GM18870 (cell line): ENCODE measurements at regions not wholly inside any gene's neighbourhood (a gene's known extent, or its start where the extent isn't known, plus 50 kb on each side); places are given as distances from the start of the nearest gene placed in this dataset.
"Not testable (repeated sequence)": the region's sequence is repeated elsewhere in the genome, so short reads cannot be mapped to it uniquely, and the experiment has no call there.

Experiments used
- ATAC-seq: cut with Tn5 transposase; IDR thresholded peaks from one replicate; pipeline ENCODE4 v1.9.1; 2021; ENCODE audit warnings: moderate library complexity; ENCODE audit not compliant: unreplicated experiment

GRCh38 chr1:181191494-181192040 is 103.1 kb downstream of the IER5 start:
- ATAC-seq: no peak

- no peak for ATAC-seq
These were observed 103.8 kb downstream of the IER5 start for GRCh38 chr1:181192316-181192715.

DNA sequence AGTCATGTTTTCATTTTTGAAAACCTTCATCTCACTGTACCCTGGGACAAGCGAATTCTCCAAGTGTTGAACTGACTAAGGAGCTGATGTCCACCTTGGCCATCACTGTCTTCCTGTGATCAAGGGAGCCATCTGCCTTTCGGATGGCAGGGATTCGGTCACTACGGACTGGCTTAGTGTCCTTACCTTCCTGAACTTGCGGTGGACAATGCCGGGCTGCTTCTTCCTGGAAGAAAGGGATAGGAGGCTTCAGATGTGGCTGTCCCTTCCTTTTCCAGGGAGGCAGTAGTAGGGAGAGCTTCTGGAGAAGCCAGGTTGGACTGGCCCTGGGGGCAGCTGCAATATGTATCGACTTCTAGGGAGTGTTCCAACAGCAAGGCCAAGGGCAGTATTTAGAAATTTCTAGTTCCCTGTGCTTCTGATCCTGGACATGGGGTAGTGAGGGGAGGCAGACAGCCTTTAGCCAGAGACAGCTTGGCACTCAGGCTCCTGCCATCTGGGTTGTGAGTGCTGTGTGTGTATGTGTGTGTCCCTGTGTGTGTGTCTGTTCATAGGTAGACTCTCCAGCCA is 114.6 kb downstream of the IER5 start:
- ATAC-seq: no peak

DNA sequence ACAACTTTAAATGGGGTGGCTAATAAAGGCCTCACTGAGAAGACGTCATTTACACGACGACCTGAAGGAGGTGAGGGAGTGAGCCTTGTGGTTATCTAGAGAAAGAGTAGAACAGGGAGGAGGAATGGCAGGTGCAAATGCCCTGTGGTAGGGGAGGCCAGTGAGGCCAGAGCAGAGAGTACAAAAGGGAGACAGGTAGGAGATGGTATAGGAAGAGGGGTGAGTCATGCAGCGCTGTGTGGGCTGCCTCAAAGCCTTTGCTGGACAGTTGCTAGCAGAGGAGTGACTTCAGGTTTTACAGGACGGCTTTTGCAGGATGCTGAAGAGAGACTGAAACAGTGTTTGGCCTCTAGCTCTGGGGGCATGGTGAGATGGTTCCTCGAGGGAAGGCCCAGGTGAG is 116.0 kb downstream of the IER5 start:
- no peak for ATAC-seq

DNA sequence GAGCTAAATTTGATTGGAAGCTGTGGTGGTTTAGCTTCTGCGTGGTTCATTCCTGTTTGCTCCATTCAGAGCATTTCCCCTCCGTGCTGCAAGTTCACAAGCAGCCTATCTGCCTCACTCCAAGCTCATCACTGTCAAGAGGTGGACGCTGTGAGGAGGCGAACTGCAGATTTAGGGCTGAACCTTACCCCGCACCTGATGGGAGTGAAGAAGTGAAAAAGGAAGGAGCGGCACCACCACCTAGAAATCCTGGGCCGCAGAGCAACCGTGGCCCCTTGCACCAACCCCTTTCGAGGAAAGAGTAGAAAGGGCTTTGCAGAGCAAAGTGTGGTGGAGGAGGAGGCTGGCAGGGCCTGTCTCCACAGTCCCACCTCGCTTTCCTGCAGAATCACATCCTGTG is 117.4 kb downstream of the IER5 start:
- ATAC-seq: no peak

- ATAC-seq: no peak
These were observed 118.0 kb downstream of the IER5 start for GRCh38 chr1:181206513-181206912.

DNA sequence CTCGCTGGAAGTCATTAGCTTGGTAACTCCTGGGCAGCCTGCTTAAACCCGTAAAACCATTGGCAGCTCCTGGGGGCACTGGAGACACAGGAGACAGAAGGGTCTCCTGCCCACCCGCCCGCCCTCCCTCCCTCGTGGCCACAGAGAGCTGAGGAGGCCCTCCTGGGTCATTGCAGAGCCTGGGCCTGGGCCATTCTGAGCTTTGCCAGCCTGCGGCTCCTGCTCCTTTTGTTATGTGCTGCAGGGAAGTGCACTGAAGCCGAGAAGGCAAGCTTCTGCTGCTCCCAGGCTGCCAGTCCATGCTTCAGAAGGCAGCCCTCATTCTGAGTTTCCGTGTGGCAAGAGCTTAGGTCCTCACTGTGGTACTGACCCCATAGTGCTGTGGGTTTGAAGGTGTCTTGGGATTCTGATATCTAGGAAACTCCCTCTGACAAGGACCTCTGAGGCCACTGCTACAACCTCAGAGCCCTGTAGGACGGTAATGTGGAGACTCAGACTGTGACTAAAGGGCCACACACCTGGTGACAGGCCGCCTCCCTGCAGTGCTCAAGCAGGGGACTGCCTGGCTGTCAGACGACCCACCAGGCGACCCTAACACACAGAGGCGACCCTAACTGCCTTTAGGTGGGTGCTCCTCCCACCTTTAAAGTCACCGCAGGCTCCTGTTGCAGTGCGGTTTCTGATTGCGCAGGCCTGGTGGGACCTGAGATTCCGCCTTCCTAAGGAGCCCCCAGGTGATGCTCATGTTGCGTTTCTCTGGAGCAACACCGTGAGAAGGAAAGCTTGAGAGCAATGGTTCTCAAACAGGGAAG is 118.7 kb downstream of the IER5 start:
- no peak for ATAC-seq

DNA sequence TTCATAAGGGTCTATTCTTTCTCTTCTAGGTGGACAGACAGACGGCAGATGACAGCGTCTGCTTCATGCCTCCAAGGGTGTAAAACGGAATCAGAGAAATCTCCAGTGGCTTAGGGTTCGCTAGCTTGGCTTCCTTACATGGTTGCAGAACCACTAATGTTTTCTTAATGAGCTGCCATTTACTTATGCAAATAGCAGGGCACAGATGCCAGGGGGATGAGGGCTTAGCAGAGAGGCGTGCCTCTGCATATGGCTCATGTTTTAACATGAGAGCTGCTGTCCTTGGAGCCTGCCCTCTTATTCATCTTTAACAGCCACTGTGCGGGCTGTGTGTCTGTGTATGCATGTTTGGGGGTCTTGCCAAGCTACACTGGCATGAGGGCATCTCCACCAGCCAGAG is 119.6 kb downstream of the IER5 start:
- no peak for ATAC-seq

GRCh38 chr1:181208967-181209366 is 120.5 kb downstream of the IER5 start:
- ATAC-seq: no peak

DNA sequence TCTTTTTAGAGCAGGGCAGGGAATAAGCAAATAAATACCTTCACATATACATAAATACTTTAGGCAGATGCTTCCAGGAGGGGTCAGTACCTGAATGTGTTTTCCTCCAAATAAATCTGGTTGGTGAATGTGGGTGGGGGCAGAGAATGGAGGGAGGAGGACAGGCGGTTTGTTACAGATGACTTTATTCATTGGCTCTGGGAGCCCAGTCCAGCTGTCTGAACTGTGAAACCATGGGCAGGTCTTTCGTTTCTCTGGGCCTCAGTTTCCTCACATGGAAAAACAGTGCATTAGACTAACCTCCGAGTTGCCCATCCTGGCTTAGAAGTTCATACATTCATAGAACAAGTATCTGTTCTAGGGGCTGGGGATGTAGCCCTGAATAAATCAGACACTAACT is 124.6 kb downstream of the IER5 start:
- no peak for ATAC-seq

- ATAC-seq: no peak
These were observed 128.1 kb downstream of the IER5 start for GRCh38 chr1:181216591-181216994.

- no peak for ATAC-seq
These were observed 131.4 kb downstream of the IER5 start for GRCh38 chr1:181219938-181220337.

DNA sequence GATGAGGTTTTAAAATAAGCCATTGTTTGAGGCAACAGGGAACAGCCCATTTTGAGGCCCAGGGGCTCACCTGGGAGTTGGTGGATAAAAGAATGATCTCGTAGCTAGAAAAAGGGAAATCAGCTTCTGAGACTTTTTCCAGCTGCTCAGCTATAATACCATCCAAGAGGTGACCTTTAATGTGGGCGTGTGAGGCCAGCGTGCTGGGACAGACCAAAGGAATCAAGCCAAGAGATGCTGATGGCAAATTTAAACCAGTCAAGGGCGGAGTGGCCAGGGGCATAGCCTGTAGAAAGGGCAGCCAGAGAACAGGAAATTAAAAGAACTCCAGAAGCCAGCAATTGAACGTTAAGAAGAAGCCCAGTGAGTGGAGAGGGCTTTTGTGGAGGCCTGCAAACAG is 132.6 kb downstream of the IER5 start:
- ATAC-seq: no peak

DNA sequence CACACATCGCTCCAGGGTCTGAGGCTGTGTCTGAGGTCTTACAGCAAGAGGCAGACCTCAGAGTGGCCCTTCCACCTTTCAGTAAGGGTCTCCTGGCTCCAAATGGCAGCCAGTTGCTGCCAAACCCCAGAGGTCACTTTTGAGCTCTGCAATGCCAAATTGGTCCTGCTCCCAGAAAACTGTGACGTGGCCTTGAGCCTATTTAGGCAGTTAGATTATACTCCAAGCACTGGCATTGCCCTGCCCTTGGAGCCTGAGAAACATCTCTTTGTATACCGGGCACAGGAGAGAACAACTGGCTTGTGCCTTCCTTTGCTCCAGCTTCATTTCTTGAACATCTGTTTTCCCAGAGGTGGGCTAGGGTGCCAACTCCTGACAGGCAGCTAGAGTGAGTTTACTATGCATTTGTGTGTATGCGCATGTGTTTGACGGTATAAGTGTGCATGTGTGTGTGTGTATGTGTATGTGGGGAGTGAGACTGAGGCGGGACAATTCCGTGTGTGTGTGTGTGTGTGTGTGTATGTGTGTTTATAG is 134.5 kb downstream of the IER5 start:
- no peak for ATAC-seq

- not testable (repeated sequence) for ATAC-seq
These were observed 138.2 kb downstream of the IER5 start for GRCh38 chr1:181226728-181227127.

GRCh38 chr1:181239086-181239485 is 150.6 kb downstream of the IER5 start:
- no peak for ATAC-seq

DNA sequence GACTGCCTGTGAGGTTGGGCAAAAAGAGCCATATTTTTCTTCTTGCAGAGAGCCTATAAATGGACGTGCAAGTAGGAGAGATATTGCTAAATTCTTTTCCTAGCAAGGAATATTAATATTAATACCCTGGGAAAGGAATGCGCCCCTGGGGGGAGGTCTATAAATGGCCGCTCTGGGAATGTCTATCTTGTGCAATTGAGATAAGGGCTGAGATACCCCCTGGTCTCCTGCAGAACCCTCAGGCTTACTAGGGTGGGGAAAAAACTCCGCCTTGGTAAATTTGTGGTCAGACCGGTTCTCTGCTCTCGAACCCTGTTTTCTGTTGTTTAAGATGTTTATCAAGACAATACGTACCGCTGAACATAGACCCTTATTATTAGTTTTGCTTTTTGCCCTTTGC is 157.8 kb downstream of the IER5 start:
- not testable (repeated sequence) for ATAC-seq

DNA sequence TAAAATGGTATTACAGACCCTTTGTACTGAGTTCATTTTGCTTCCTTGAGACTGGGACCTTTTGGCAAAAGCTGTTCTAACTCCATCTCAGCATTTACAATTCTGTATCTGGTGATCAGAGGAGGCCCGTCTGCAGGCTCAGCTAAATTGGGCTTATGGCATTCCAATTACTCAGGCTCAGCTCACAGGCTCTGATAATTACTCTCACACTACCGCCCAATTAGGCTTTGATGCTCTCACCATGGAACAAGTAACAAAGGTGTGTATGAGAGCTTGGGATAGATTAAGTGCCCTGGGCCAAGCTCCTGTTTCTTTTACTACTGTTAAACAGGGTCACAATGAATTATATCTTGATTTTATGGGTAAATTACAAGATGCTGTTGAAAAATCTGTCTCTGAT is 159.9 kb downstream of the IER5 start:
- ATAC-seq: not testable (repeated sequence)

GRCh38 chr1:181249186-181249585 is 160.7 kb downstream of the IER5 start:
- ATAC-seq: no peak

GRCh38 chr1:181250038-181250437 is 161.5 kb downstream of the IER5 start:
- no peak for ATAC-seq

GRCh38 chr1:181251001-181251712 is 162.7 kb downstream of the IER5 start:
- ATAC-seq: no peak

GRCh38 chr1:181251713-181252075 is 163.2 kb downstream of the IER5 start:
- no peak for ATAC-seq
